ENCODE measurements at regions not wholly inside any gene's neighbourhood (a gene's known extent, or its start where the extent isn't known, plus 50 kb on each side); places are given as distances from the start of the nearest gene placed in this dataset.
A peak's percentile ranks its signal among the peaks of the same experiment; 100 is the strongest.
"Not testable (repeated sequence)": the region's sequence is repeated elsewhere in the genome, so short reads cannot be mapped to it uniquely, and the experiment has no call there.

GRCh38 chr1:112855152-112855828, 100.7 kb downstream of the SLC16A1 start:
- H3K79me2 ChIP-seq (ENCODE audit: control insufficient read depth, insufficient read depth, low read length, unreplicated experiment) = peaks cover 55% of the 10 kb centered on the region
- H3K4me1 ChIP-seq (ENCODE audit: control insufficient read depth, insufficient read depth, low read length, unreplicated experiment) = peaks cover 29% of the 10 kb centered on the region
- 0 out of 2 replicates have a peak overlapping the region, but pooled peaks have one; percentile 28 for H3K27ac ChIP-seq (ENCODE audit: low read depth, low read length)
- no peaks in the 10 kb centered on the region for H3K36me3 ChIP-seq (ENCODE audit: insufficient read depth, low read length)
- peak overlapping the region; percentile 74 for H3K4me3 ChIP-seq (ENCODE audit: low read depth, low read length)
- peak overlapping the region; percentile 65 for H2AFZ ChIP-seq (ENCODE audit: low read length, unreplicated experiment)
- H3K27me3 ChIP-seq (ENCODE audit: insufficient read depth, low read length) = no peaks in the 10 kb centered on the region

GRCh38 chr1:112854368-112854984, 101.5 kb downstream of the SLC16A1 start:
- peaks cover 55% of the 10 kb centered on the region for H3K79me2 ChIP-seq (ENCODE audit: control insufficient read depth, insufficient read depth, low read length, unreplicated experiment)
- H3K27me3 ChIP-seq (ENCODE audit: insufficient read depth, low read length); H3K36me3 ChIP-seq (ENCODE audit: insufficient read depth, low read length): not testable (repeated sequence)
- H3K27ac ChIP-seq (ENCODE audit: low read depth, low read length) = 0 out of 2 replicates have a peak overlapping the region, but pooled peaks have one; percentile 28
- peak overlapping the region; percentile 65 for H2AFZ ChIP-seq (ENCODE audit: low read length, unreplicated experiment)
- H3K4me1 ChIP-seq (ENCODE audit: control insufficient read depth, insufficient read depth, low read length, unreplicated experiment) = peaks cover 29% of the 10 kb centered on the region
- H3K4me3 ChIP-seq (ENCODE audit: low read depth, low read length) = peak overlapping the region; percentile 74

- not testable (repeated sequence) for H3K4me3 ChIP-seq (ENCODE audit: low read depth, low read length); H3K27ac ChIP-seq (ENCODE audit: low read depth, low read length)
- H3K79me2 ChIP-seq (ENCODE audit: control insufficient read depth, insufficient read depth, low read length, unreplicated experiment) = peaks cover 56% of the 10 kb centered on the region
Observed at GRCh38 chr1:112853915-112854314, 102.1 kb downstream of the SLC16A1 start.

GRCh38 chr1:112852934-112853333, 103.1 kb downstream of the SLC16A1 start:
- Histone ChIP-seq H3K27ac (ENCODE audit: low read depth, low read length) (no peak overlapping the region), H3K79me2 (ENCODE audit: control insufficient read depth, insufficient read depth, low read length, unreplicated experiment) (peaks cover 54% of the 10 kb centered on the region)

More at GRCh38 chr1:112853915-112854314, 102.1 kb downstream of the SLC16A1 start:
- not testable (repeated sequence) for H3K27me3 ChIP-seq (ENCODE audit: insufficient read depth, low read length); H2AFZ ChIP-seq (ENCODE audit: low read length, unreplicated experiment); H3K36me3 ChIP-seq (ENCODE audit: insufficient read depth, low read length)
- peaks cover 29% of the 10 kb centered on the region for H3K4me1 ChIP-seq (ENCODE audit: control insufficient read depth, insufficient read depth, low read length, unreplicated experiment)

GRCh38 chr1:112852276-112852675, 103.7 kb downstream of the SLC16A1 start:
- peak overlapping the region; percentile 59 for H3K27ac ChIP-seq (ENCODE audit: low read depth, low read length)

More at GRCh38 chr1:112852934-112853333, 103.1 kb downstream of the SLC16A1 start:
- no peaks in the 10 kb centered on the region for H3K36me3 ChIP-seq (ENCODE audit: insufficient read depth, low read length)
- peaks cover 29% of the 10 kb centered on the region for H3K4me1 ChIP-seq (ENCODE audit: control insufficient read depth, insufficient read depth, low read length, unreplicated experiment)
- H3K27me3 ChIP-seq (ENCODE audit: insufficient read depth, low read length) = no peaks in the 10 kb centered on the region
- no peak overlapping the region for H3K4me3 ChIP-seq (ENCODE audit: low read depth, low read length)
- H2AFZ ChIP-seq (ENCODE audit: low read length, unreplicated experiment) = no peak overlapping the region

GRCh38 chr1:112850034-112850757, 105.8 kb downstream of the SLC16A1 start:
- peaks cover 37% of the 10 kb centered on the region for H3K79me2 ChIP-seq (ENCODE audit: control insufficient read depth, insufficient read depth, low read length, unreplicated experiment)
- H3K27me3 ChIP-seq (ENCODE audit: insufficient read depth, low read length) = no peaks in the 10 kb centered on the region
- peak overlapping the region; percentile 81 for H3K4me3 ChIP-seq (ENCODE audit: low read depth, low read length)
- H2AFZ ChIP-seq (ENCODE audit: low read length, unreplicated experiment) = peak overlapping the region; percentile 83
- H3K4me1 ChIP-seq (ENCODE audit: control insufficient read depth, insufficient read depth, low read length, unreplicated experiment) = peaks cover 23% of the 10 kb centered on the region
- no peaks in the 10 kb centered on the region for H3K36me3 ChIP-seq (ENCODE audit: insufficient read depth, low read length)
- H3K27ac ChIP-seq (ENCODE audit: low read depth, low read length) = peak overlapping the region; percentile 47

More at GRCh38 chr1:112852276-112852675, 103.7 kb downstream of the SLC16A1 start:
- Histone ChIP-seq H3K4me3 (ENCODE audit: low read depth, low read length) (peak overlapping the region; percentile 49), H3K79me2 (ENCODE audit: control insufficient read depth, insufficient read depth, low read length, unreplicated experiment) (peaks cover 48% of the 10 kb centered on the region), H3K36me3 (ENCODE audit: insufficient read depth, low read length) (no peaks in the 10 kb centered on the region), H3K27me3 (ENCODE audit: insufficient read depth, low read length) (no peaks in the 10 kb centered on the region), H2AFZ (ENCODE audit: low read length, unreplicated experiment) (no peak overlapping the region), H3K4me1 (ENCODE audit: control insufficient read depth, insufficient read depth, low read length, unreplicated experiment) (peaks cover 29% of the 10 kb centered on the region)

GRCh38 chr1:112849425-112850033, 106.5 kb downstream of the SLC16A1 start:
- H3K4me3 ChIP-seq (ENCODE audit: low read depth, low read length) = peak overlapping the region; percentile 81
- H2AFZ ChIP-seq (ENCODE audit: low read length, unreplicated experiment) = peak overlapping the region; percentile 83

GRCh38 chr1:112841825-112842224, 114.2 kb downstream of the SLC16A1 start:
- no peak overlapping the region for H2AFZ ChIP-seq (ENCODE audit: low read length, unreplicated experiment)
- no peak overlapping the region for H3K27ac ChIP-seq (ENCODE audit: low read depth, low read length)
- no peaks in the 10 kb centered on the region for H3K79me2 ChIP-seq (ENCODE audit: control insufficient read depth, insufficient read depth, low read length, unreplicated experiment)
- peaks cover 8% of the 10 kb centered on the region for H3K4me1 ChIP-seq (ENCODE audit: control insufficient read depth, insufficient read depth, low read length, unreplicated experiment)
- no peaks in the 10 kb centered on the region for H3K27me3 ChIP-seq (ENCODE audit: insufficient read depth, low read length)
- H3K4me3 ChIP-seq (ENCODE audit: low read depth, low read length) = no peak overlapping the region
- H3K36me3 ChIP-seq (ENCODE audit: insufficient read depth, low read length) = no peaks in the 10 kb centered on the region

More at GRCh38 chr1:112849425-112850033, 106.5 kb downstream of the SLC16A1 start:
- Histone ChIP-seq H3K4me1 (ENCODE audit: control insufficient read depth, insufficient read depth, low read length, unreplicated experiment) (peaks cover 19% of the 10 kb centered on the region), H3K27ac (ENCODE audit: low read depth, low read length) (peak overlapping the region; percentile 34; the same call in 1 of the 2 replicates), H3K27me3 (ENCODE audit: insufficient read depth, low read length) (no peaks in the 10 kb centered on the region), H3K79me2 (ENCODE audit: control insufficient read depth, insufficient read depth, low read length, unreplicated experiment) (peaks cover 33% of the 10 kb centered on the region), H3K36me3 (ENCODE audit: insufficient read depth, low read length) (no peaks in the 10 kb centered on the region)

- H3K4me3 ChIP-seq (ENCODE audit: low read depth, low read length) = no peak overlapping the region
- H2AFZ ChIP-seq (ENCODE audit: low read length, unreplicated experiment) = no peak overlapping the region
- H3K27ac ChIP-seq (ENCODE audit: low read depth, low read length) = no peak overlapping the region
- H3K79me2 ChIP-seq (ENCODE audit: control insufficient read depth, insufficient read depth, low read length, unreplicated experiment) = no peaks in the 10 kb centered on the region
- H3K36me3 ChIP-seq (ENCODE audit: insufficient read depth, low read length) = no peaks in the 10 kb centered on the region
- H3K27me3 ChIP-seq (ENCODE audit: insufficient read depth, low read length) = no peaks in the 10 kb centered on the region
- H3K4me1 ChIP-seq (ENCODE audit: control insufficient read depth, insufficient read depth, low read length, unreplicated experiment) = peaks cover 13% of the 10 kb centered on the region
Observed at GRCh38 chr1:112840631-112841624, 115.1 kb downstream of the SLC16A1 start.
